H9 (cell line): ENCODE measurements at regions not wholly inside any gene's neighbourhood (a gene's known extent, or its start where the extent isn't known, plus 50 kb on each side); places are given as distances from the start of the nearest gene placed in this dataset.
"Not testable (repeated sequence)": the region's sequence is repeated elsewhere in the genome, so short reads cannot be mapped to it uniquely, and the experiment has no call there.

Experiments
- DNase-seq: peaks from one replicate; pipeline ENCODE4 v3.0.0-alpha.2; 2017
- H2AFZ ChIP-seq: one replicate; pipeline ENCODE4 v1.6.1; 2013; ENCODE audit warnings: mild to moderate bottlenecking, low read length, control low read depth, moderate library complexity
- H2AK5ac ChIP-seq: 2 replicates; pipeline ENCODE4 v1.6.1; 2013; ENCODE audit warnings: low read length, control low read depth, mixed read lengths; ENCODE audit not compliant: insufficient read length
- H2BK120ac ChIP-seq: one replicate; pipeline ENCODE4 v1.6.1; 2013; ENCODE audit warnings: low read depth, mild to moderate bottlenecking, low read length, control low read depth, inconsistent platforms; ENCODE audit not compliant: poor library complexity, severe bottlenecking
- H2BK12ac ChIP-seq: 2 replicates; pipeline ENCODE4 v1.6.1; 2013; ENCODE audit warnings: low read length, control low read depth, mixed read lengths, low read depth; ENCODE audit not compliant: insufficient read length
- H2BK15ac ChIP-seq: 2 replicates; pipeline ENCODE4 v1.6.1; 2013; ENCODE audit warnings: low read depth, low read length, control low read depth
- H2BK20ac ChIP-seq: one replicate; pipeline ENCODE4 v1.6.1; 2013; ENCODE audit warnings: low read depth, mild to moderate bottlenecking, low read length, control low read depth, inconsistent platforms; ENCODE audit not compliant: poor library complexity, severe bottlenecking
- H2BK5ac ChIP-seq: 2 replicates; pipeline ENCODE4 v1.6.1; 2013; ENCODE audit warnings: low read length, control low read depth, mixed read lengths; ENCODE audit not compliant: insufficient read length
- H3K14ac ChIP-seq: 2 replicates; pipeline ENCODE4 v1.6.1; 2013; ENCODE audit warnings: low read length, control low read depth; ENCODE audit not compliant: insufficient read depth
- H3K18ac ChIP-seq: 2 replicates; pipeline ENCODE4 v1.6.1; 2013; ENCODE audit warnings: low read depth, mild to moderate bottlenecking, mixed read lengths, low read length, control low read depth; ENCODE audit not compliant: insufficient read length
- H3K23ac ChIP-seq: 2 replicates; pipeline ENCODE4 v1.6.1; 2013; ENCODE audit warnings: low read length, control low read depth, mixed read lengths, low read depth; ENCODE audit not compliant: insufficient read length
- H3K23me2 ChIP-seq: 2 replicates; pipeline ENCODE4 v1.6.1; 2013; ENCODE audit warnings: low read depth, mild to moderate bottlenecking, mixed read lengths, low read length, control low read depth; ENCODE audit not compliant: insufficient read length, poor library complexity, severe bottlenecking
- H3K27ac ChIP-seq: 2 replicates; pipeline ENCODE4 v1.5.1; 2013; ENCODE audit warnings: low read length, control low read depth, mixed read lengths, low read depth; ENCODE audit not compliant: insufficient read length
- H3K27me3 ChIP-seq: 2 replicates; pipeline ENCODE4 v1.6.1; 2013; ENCODE audit warnings: low read length, control low read depth, inconsistent platforms; ENCODE audit not compliant: insufficient read depth
- H3K4ac ChIP-seq: 2 replicates; pipeline ENCODE4 v1.6.1; 2013; ENCODE audit warnings: low read depth, mild to moderate bottlenecking, control low read depth, inconsistent platforms, low read length, moderate library complexity
- H3K4me1 ChIP-seq: 2 replicates; pipeline ENCODE4 v1.6.1; 2013; ENCODE audit warnings: low read length, control low read depth, inconsistent platforms; ENCODE audit not compliant: insufficient read depth
- H3K4me2 ChIP-seq: 2 replicates; pipeline ENCODE4 v1.6.1; 2013; ENCODE audit warnings: low read length, control low read depth, mixed read lengths; ENCODE audit not compliant: insufficient read length, insufficient read depth
- H3K56ac ChIP-seq: 2 replicates; pipeline ENCODE4 v1.6.1; 2013; ENCODE audit warnings: low read depth, mild to moderate bottlenecking, mixed read lengths, low read length, control low read depth; ENCODE audit not compliant: insufficient read length
- H3K79me1 ChIP-seq: 2 replicates; pipeline ENCODE4 v1.6.1; 2013; ENCODE audit warnings: low read depth, mild to moderate bottlenecking, moderate library complexity, low read length, control low read depth, inconsistent platforms; ENCODE audit not compliant: insufficient read depth, poor library complexity, severe bottlenecking
- H3K79me2 ChIP-seq: 2 replicates; pipeline ENCODE4 v1.6.1; 2013; ENCODE audit warnings: low read length, control low read depth, inconsistent platforms; ENCODE audit not compliant: insufficient read depth
- H3K9ac ChIP-seq: 2 replicates; pipeline ENCODE4 v1.6.1; 2013; ENCODE audit warnings: low read length, control low read depth, mixed read lengths; ENCODE audit not compliant: insufficient read length; ENCODE audit errors: extremely low read depth
- H3K9me3 ChIP-seq: one replicate; pipeline ENCODE4 v1.6.1; 2013; ENCODE audit warnings: low read depth, low read length, inconsistent platforms; ENCODE audit not compliant: control insufficient read depth
- H3T11ph ChIP-seq: one replicate; pipeline ENCODE4 v1.6.1; 2013; ENCODE audit warnings: mild to moderate bottlenecking, low read length, control low read depth, inconsistent platforms
- H4K20me1 ChIP-seq: one replicate; pipeline ENCODE4 v1.6.1; 2013; ENCODE audit not compliant: control insufficient read depth, insufficient read length, insufficient read depth
- H4K5ac ChIP-seq: 2 replicates; pipeline ENCODE4 v1.6.1; 2013; ENCODE audit warnings: low read depth, mild to moderate bottlenecking, mixed read lengths, low read length, control low read depth; ENCODE audit not compliant: insufficient read length
- H4K8ac ChIP-seq: replicated peaks from 2 replicates; pipeline ENCODE4 v1.6.1; 2013; ENCODE audit warnings: low read length, control low read depth, mixed read lengths, low read depth; ENCODE audit not compliant: insufficient read length
- H4K91ac ChIP-seq: 2 replicates; pipeline ENCODE4 v1.6.1; 2013; ENCODE audit warnings: low read depth, mild to moderate bottlenecking, moderate library complexity, mixed read lengths, low read length, control low read depth; ENCODE audit not compliant: insufficient read length
- H3K27ac Mint-ChIP-seq, 3 experiments: 2 replicates in 2 of 3; 3 replicates in 1 of 3; pipeline ENCODE4 v1.8.0; 2020 to 2021; ENCODE audit warnings: mixed read lengths in 3 of 3, mild to moderate bottlenecking in 1 of 3, moderate library complexity in 1 of 3
- H3K27me3 Mint-ChIP-seq: 2 replicates; pipeline ENCODE4 v1.8.0; 2021; ENCODE audit warnings: low read depth, mild to moderate bottlenecking, moderate library complexity, mixed read lengths
- H3K36me3 Mint-ChIP-seq, 3 experiments: 2 replicates in 2 of 3; 3 replicates in 1 of 3; pipeline ENCODE4 v1.8.0; 2020 to 2021; ENCODE audit warnings: low read depth in 3 of 3, mixed read lengths in 3 of 3; ENCODE audit not compliant: insufficient read depth in 1 of 3
- H3K4me1 Mint-ChIP-seq, 2 experiments: 2 replicates each; pipeline ENCODE4 v1.8.0; 2020; ENCODE audit warnings: mixed read lengths in 2 of 2
- H3K4me3 Mint-ChIP-seq, 2 experiments: 2 replicates in 1 of 2; 3 replicates in 1 of 2; pipeline ENCODE4 v1.8.0; 2020 to 2021; ENCODE audit warnings: mild to moderate bottlenecking in 2 of 2, mixed read lengths in 2 of 2, moderate library complexity in 1 of 2
- H3K9me3 Mint-ChIP-seq, 2 experiments: 2 replicates in 1 of 2; 3 replicates in 1 of 2; pipeline ENCODE4 v1.8.0; 2020; ENCODE audit warnings: mild to moderate bottlenecking in 2 of 2, mixed read lengths in 2 of 2, moderate library complexity in 1 of 2
- CTCF ChIP-seq: fragments of 200-600 bp; sonication (generic); conservative IDR thresholded peaks from 3 replicates; pipeline ENCODE4 v1.8.0; 2021; ENCODE audit warnings: antibody characterized with exemption, mild to moderate bottlenecking
- WGBS: extraction: QIAGEN DNeasy Blood & Tissue Kit; methylation state at CpG from one replicate; pipeline ENCODE4 v1.1.7; 2013; ENCODE audit warnings: missing lambda C conversion rate, low lambda C conversion rate, mixed read lengths; ENCODE audit not compliant: insufficient read length; ENCODE audit errors: extremely low coverage; 5-methylcytosine and 5-hydroxymethylcytosine counted together

DNA sequence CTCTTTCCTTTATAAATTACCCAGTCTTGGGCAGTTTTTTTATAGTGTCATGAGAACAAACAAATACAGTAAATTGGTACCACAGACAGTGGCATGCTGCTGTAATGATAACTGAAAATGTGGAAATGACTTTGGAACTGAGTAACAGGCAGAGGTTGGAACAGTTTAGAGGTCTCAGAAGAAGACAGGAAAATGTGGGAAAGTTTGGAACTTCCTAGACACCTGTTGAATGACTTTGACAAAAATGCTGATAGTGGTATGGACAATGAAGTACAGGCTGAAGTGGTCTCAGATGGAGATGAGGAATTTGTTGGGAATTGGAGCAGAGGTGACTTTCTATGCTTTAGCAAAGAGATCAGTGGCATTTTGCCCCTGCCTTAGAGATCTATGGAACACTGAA lies 1128.4 kb upstream of the POT1 start:
- Mint-ChIP-seq H3K36me3 (peaks cover 15 to 41% (median 30%) of the 10 kb centered on the region in 3 experiments), H3K4me3 (no peak overlapping the region), H3K27me3 (no peaks in the 10 kb centered on the region), H3K4me1 (no peaks in the 10 kb centered on the region), H3K27ac (no peak overlapping the region), H3K9me3 (peaks cover 14 to 33% of the 10 kb centered on the region in 2 experiments)
- H3K27me3 ChIP-seq = no peaks in the 10 kb centered on the region
- no peak overlapping the region for H3K4me2 ChIP-seq
- no peak overlapping the region for H3K4ac ChIP-seq
- no peak overlapping the region for H3K18ac ChIP-seq
- no peak overlapping the region for H3K9ac ChIP-seq
- no peak overlapping the region for H2BK20ac ChIP-seq
- H3K14ac ChIP-seq = no peak overlapping the region
- H3T11ph ChIP-seq = no peak overlapping the region
- H2BK5ac ChIP-seq = no peak overlapping the region
- no peaks in the 10 kb centered on the region for H4K20me1 ChIP-seq
- no peak overlapping the region for H2BK120ac ChIP-seq
- no peaks in the 10 kb centered on the region for H3K79me2 ChIP-seq
- no peak overlapping the region for H3K56ac ChIP-seq
- no peak overlapping the region for H4K8ac ChIP-seq
- H3K9me3 ChIP-seq = no peaks in the 10 kb centered on the region
- H3K79me1 ChIP-seq = no peaks in the 10 kb centered on the region
- no peak overlapping the region for H3K27ac ChIP-seq
- no peak overlapping the region for H3K23ac ChIP-seq
- no peak overlapping the region for H4K91ac ChIP-seq
- H4K5ac ChIP-seq = no peak overlapping the region
- H3K23me2 ChIP-seq = no peaks in the 10 kb centered on the region
- no peak overlapping the region for H2BK12ac ChIP-seq
- no peak for TF ChIP-seq CTCF
- no peak overlapping the region for H2AK5ac ChIP-seq
- no peak overlapping the region for H2BK15ac ChIP-seq
- H3K4me1 ChIP-seq = no peaks in the 10 kb centered on the region
- DNase-seq = no peak
- no peak overlapping the region for H2AFZ ChIP-seq

GRCh38 chr7:126056613-126057012 lies 1127.0 kb upstream of the POT1 start:
- not testable (repeated sequence) for H3K4ac ChIP-seq, H3K4me1 ChIP-seq, H3K27me3 Mint-ChIP-seq, H3K79me1 ChIP-seq, H2BK15ac ChIP-seq, H2AK5ac ChIP-seq, H2BK20ac ChIP-seq, H3K27me3 ChIP-seq, H3K23ac ChIP-seq, H3T11ph ChIP-seq, H2AFZ ChIP-seq, H3K27ac ChIP-seq, H4K8ac ChIP-seq, H3K4me2 ChIP-seq, DNase-seq, H3K23me2 ChIP-seq, H4K5ac ChIP-seq, H3K14ac ChIP-seq, H3K79me2 ChIP-seq, H2BK12ac ChIP-seq, H3K4me1 Mint-ChIP-seq, H3K9me3 ChIP-seq, H2BK120ac ChIP-seq, H4K91ac ChIP-seq, H3K27ac Mint-ChIP-seq, H3K56ac ChIP-seq, H3K9ac ChIP-seq, H2BK5ac ChIP-seq, H3K4me3 Mint-ChIP-seq, H4K20me1 ChIP-seq, H3K18ac ChIP-seq
- Mint-ChIP-seq H3K36me3 (peaks cover 15 to 45% (median 30%) of the 10 kb centered on the region in 3 experiments), H3K9me3 (peaks cover 11 to 28% of the 10 kb centered on the region in 2 experiments)
- no CpG with 5 or more reads among the region's 4 CpGs for WGBS
